ENCODE measurements at regions not wholly inside any gene's neighbourhood (a gene's known extent, or its start where the extent isn't known, plus 50 kb on each side); places are given as distances from the start of the nearest gene placed in this dataset.

- no peaks in the 10 kb centered on the region for H3K36me3 ChIP-seq
- TF ChIP-seq CTCF (IDR thresholded peaks at IDR 0.05): no peak
- no peak for TF ChIP-seq POLR2A (IDR thresholded peaks at IDR 0.05)
- TF ChIP-seq EP300 (IDR thresholded peaks at IDR 0.05): no peak
- H3K27ac ChIP-seq: no peak overlapping the region
- intact Hi-C loops (cut with DNase I): loop anchor here in 1 of 4 donors (10.0 kb wide), 1 partner anchor 860 kb away; no protein-coding TSS in a partner anchor
- WGBS, 3 donors: 82 to 87% (median 83%) methylated on average over 6 of the region's 6 CpGs
- DNase-seq: no peak
- H3K9me3 ChIP-seq: no peaks in the 10 kb centered on the region
- H3K4me1 ChIP-seq (ENCODE audit: insufficient read depth): no peaks in the 10 kb centered on the region
- H3K27me3 ChIP-seq: no peaks in the 10 kb centered on the region
- no peak overlapping the region for H3K4me3 ChIP-seq
Measured at GRCh38 chr10:78224602-78225001, 190.9 kb downstream of the RPS24 start.

GRCh38 chr10:78225594-78225993 lies 191.9 kb downstream of the RPS24 start:
- DNase-seq: no peak
- H3K9me3 ChIP-seq: no peaks in the 10 kb centered on the region
- H3K4me1 ChIP-seq (ENCODE audit: insufficient read depth): no peaks in the 10 kb centered on the region
- intact Hi-C loops (cut with DNase I): loop anchor here in 1 of 4 donors (10.0 kb wide), 1 partner anchor 859 kb away; no protein-coding TSS in a partner anchor
- H3K27me3 ChIP-seq: no peaks in the 10 kb centered on the region
- WGBS, 3 donors: 95 to 96% (median 96%) methylated on average over 10 of the region's 10 CpGs
- no peaks in the 10 kb centered on the region for H3K36me3 ChIP-seq
- H3K4me3 ChIP-seq: no peak overlapping the region
- no peak overlapping the region for H3K27ac ChIP-seq
- TF ChIP-seq CTCF (IDR thresholded peaks at IDR 0.05) (no peak), POLR2A (IDR thresholded peaks at IDR 0.05) (no peak), EP300 (IDR thresholded peaks at IDR 0.05) (no peak)

DNA sequence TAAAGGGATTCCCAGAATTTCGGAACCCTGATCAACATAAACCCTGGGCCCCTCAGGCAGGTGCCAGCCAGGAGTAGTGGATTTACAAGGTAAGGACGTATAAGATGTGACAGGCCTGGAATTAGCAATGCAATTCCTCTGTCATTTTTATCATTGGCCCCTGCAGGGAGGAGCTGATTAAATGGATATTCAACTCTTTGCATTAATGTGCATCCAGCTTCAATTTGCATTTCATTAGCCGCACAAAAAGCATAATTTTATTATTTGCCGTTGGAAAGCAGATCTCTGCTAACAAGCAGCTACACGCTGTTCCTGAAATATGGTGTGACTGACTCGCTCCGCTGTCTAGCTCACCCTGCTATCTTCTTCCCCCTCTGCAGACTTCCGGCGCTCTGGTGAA lies 195.8 kb downstream of the RPS24 start:
- TF ChIP-seq POLR2A (IDR thresholded peaks at IDR 0.05) (no peak), CTCF (IDR thresholded peaks at IDR 0.05) (no peak), EP300 (IDR thresholded peaks at IDR 0.05) (no peak)
- no peaks in the 10 kb centered on the region for H3K36me3 ChIP-seq
- intact Hi-C loops (cut with DNase I): loop anchor here in 1 of 4 donors (10.0 kb wide), 1 partner anchor 855 kb away; no protein-coding TSS in a partner anchor

DNA sequence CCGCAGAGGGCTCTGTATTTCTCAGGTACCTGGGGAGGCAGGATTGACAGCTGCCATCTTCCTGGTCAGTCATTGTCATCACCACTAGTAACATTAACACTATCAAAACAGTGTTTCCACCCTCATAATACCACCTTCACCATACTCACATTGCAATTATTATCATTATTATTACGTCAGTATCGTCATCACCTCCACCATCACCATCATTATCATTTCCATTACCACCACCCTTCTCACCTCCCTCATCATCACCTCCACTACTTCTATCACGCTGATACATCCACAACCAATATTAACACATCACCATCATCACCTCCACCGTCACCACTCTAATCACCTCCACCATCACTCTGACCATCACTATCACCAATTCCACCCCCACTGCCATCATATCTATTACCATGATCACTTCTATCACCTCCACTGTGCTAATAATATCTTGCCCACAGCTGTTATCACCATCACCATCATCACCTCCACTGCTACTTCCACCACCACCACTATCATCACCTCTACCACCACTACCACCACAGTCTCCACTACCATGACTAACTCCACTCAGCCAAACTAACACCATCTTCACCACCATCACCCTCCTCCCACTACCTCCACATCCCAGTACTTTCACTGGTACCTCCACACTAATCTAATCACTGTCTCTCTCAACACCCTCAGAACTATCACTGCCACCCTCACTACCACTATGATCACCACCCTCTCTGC lies 196.4 kb downstream of the RPS24 start:
- WGBS, 3 donors: 92 to 98% (median 95%) methylated on average over 5 of the region's 5 CpGs
- intact Hi-C loops (cut with DNase I): loop anchor here in 1 of 4 donors (10.0 kb wide), 1 partner anchor 855 kb away; no protein-coding TSS in a partner anchor
- TF ChIP-seq EP300 (IDR thresholded peaks at IDR 0.05) (no peak), POLR2A (IDR thresholded peaks at IDR 0.05) (no peak), CTCF (IDR thresholded peaks at IDR 0.05) (no peak)

More for the DNA sequence above, 195.8 kb downstream of the RPS24 start:
- no peak for DNase-seq
- WGBS, 3 donors: 90 to 94% (median 93%) methylated on average over 9 of the region's 9 CpGs
- H3K4me3 ChIP-seq: no peak overlapping the region
- no peaks in the 10 kb centered on the region for H3K9me3 ChIP-seq
- H3K27ac ChIP-seq: no peak overlapping the region
- no peaks in the 10 kb centered on the region for H3K27me3 ChIP-seq
- H3K4me1 ChIP-seq (ENCODE audit: insufficient read depth): no peaks in the 10 kb centered on the region

More for the DNA sequence above, 196.4 kb downstream of the RPS24 start:
- no peak for DNase-seq
- H3K27ac ChIP-seq: no peak overlapping the region
- H3K4me1 ChIP-seq (ENCODE audit: insufficient read depth): no peaks in the 10 kb centered on the region
- H3K36me3 ChIP-seq: no peaks in the 10 kb centered on the region
- H3K27me3 ChIP-seq: no peaks in the 10 kb centered on the region
- no peaks in the 10 kb centered on the region for H3K9me3 ChIP-seq
- no peak overlapping the region for H3K4me3 ChIP-seq
